NB4 (cell line): ENCODE measurements at regions not wholly inside any gene's neighbourhood (a gene's known extent, or its start where the extent isn't known, plus 50 kb on each side); places are given as distances from the start of the nearest gene placed in this dataset.
"Not testable (repeated sequence)": the region's sequence is repeated elsewhere in the genome, so short reads cannot be mapped to it uniquely, and the experiment has no call there.

Experiments
- DNase-seq: peaks from one replicate; pipeline ENCODE4 v3.0.0; 2010; ENCODE audit warnings: low read depth
- H3K4me3 ChIP-seq: one replicate; pipeline ENCODE4 v1.5.1; 2011; ENCODE audit warnings: mild to moderate bottlenecking, low read depth, low read length, moderate library complexity
- CTCF ChIP-seq: IDR thresholded peaks from one replicate; pipeline ENCODE4 v1.5.1; 2012; ENCODE audit warnings: low read depth, low read length
- MYC ChIP-seq: IDR thresholded peaks from 2 replicates; pipeline ENCODE4 v1.6.1; 2011; ENCODE audit warnings: low read depth, low read length
- POLR2A ChIP-seq: IDR thresholded peaks from 2 replicates; pipeline ENCODE4 v1.6.1; 2011; ENCODE audit warnings: mild to moderate bottlenecking; ENCODE audit not compliant: insufficient read length; ENCODE audit errors: extremely low read depth
- TF ChIP-seq, protein P1 (sequence below): IDR thresholded peaks from 2 replicates; pipeline ENCODE4 v1.6.1; 2011; ENCODE audit warnings: low read depth, low read length

GRCh38 chr5:94057217-94057616, 315.8 kb upstream of the POU5F2 start:
- no peak for DNase-seq
- H3K4me3 ChIP-seq: no peak overlapping the region
- TF ChIP-seq MYC (no peak), CTCF (no peak), POLR2A (no peak)
- TF ChIP-seq, protein P1, sequence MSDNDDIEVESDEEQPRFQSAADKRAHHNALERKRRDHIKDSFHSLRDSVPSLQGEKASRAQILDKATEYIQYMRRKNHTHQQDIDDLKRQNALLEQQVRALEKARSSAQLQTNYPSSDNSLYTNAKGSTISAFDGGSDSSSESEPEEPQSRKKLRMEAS: no peak

DNA sequence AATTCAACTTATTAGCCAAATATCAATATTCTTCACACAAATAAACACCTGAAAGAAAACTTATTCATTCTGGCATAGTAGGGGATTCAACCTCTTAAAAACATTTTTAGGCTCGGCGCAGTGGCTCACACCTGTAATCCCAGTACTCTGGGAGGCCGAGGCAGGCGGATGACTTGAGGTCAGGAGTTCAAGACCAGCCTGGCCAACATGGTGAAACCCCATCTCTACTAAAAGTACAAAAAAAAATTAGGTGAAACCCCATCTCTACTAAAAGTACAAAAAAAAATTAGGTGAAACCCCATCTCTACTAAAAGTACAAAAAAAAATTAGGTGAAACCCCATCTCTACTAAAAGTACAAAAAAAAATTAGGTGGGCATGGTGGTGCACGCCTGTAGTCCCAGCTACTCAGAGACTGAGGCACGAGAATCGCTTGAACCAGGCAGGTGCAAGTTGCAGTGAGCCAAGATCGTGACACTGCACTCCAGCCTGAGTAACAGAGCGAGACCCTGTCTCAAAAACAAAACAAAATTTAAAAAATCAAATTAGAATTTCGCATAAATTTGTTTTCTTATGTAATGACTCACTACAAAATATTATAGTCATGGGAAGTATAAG, 308.0 kb upstream of the POU5F2 start:
- not testable (repeated sequence) for H3K4me3 ChIP-seq, DNase-seq

GRCh38 chr5:94045839-94046782, 304.7 kb upstream of the POU5F2 start:
- DNase-seq: no peak
- TF ChIP-seq, protein P1: no peak
- TF ChIP-seq MYC (no peak), CTCF (no peak), POLR2A (no peak)
- no peak overlapping the region for H3K4me3 ChIP-seq

DNA sequence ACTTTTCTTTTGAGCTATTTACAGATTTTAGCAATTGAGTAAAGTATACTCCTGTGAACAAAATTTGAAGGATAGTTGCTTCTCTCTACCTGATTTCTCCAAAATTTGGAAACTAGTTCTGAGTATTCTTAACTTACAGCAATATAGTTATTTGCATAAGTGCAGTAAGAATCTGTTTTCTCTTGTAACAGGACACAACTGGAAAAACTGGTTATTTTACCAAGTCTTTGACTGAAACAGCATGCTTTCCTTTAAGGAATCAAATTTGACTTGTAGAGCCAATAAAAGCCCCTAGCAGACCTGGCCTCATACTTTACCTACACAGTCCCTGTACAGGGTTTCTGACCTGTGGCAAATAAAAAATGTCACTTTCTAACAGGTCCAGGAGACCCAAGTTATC, 301.9 kb upstream of the POU5F2 start:
- TF ChIP-seq, protein P1: no peak
- TF ChIP-seq MYC: no peak
- TF ChIP-seq CTCF: no peak
- no peak for TF ChIP-seq POLR2A
- no peak for DNase-seq

GRCh38 chr5:94040591-94041148, 299.3 kb upstream of the POU5F2 start:
- TF ChIP-seq CTCF (no peak), POLR2A (no peak), MYC (no peak)
- TF ChIP-seq, protein P1: no peak
- DNase-seq: no peak

More for the DNA sequence above, 301.9 kb upstream of the POU5F2 start:
- H3K4me3 ChIP-seq: no peak overlapping the region

GRCh38 chr5:94039101-94039500, 297.7 kb upstream of the POU5F2 start:
- no peak for TF ChIP-seq CTCF
- TF ChIP-seq POLR2A: no peak
- no peak for TF ChIP-seq MYC
- TF ChIP-seq, protein P1: no peak
- H3K4me3 ChIP-seq: no peak overlapping the region
- DNase-seq: no peak

More at GRCh38 chr5:94040591-94041148, 299.3 kb upstream of the POU5F2 start:
- H3K4me3 ChIP-seq: no peak overlapping the region
